LNCaP clone FGC (cell line): ENCODE measurements at regions not wholly inside any gene's neighbourhood (a gene's known extent, or its start where the extent isn't known, plus 50 kb on each side); places are given as distances from the start of the nearest gene placed in this dataset.

Experiments
- DNase-seq: peaks from one replicate; pipeline ENCODE4 v3.0.0-alpha.2; 2011; ENCODE audit warnings: low read depth
- H3K4me3 ChIP-seq: 2 replicates; pipeline ENCODE4 v1.5.1; 2011; ENCODE audit warnings: mild to moderate bottlenecking, low read depth, low read length, control low read depth
- CTCF ChIP-seq: IDR thresholded peaks from 2 replicates; pipeline ENCODE4 v1.5.1; 2012; ENCODE audit warnings: mild to moderate bottlenecking; ENCODE audit not compliant: control insufficient read depth, insufficient read depth; ENCODE audit errors: extremely low read depth

- no peak for DNase-seq
- H3K4me3 ChIP-seq, result no peak overlapping the region
- no peak for TF ChIP-seq CTCF
Observed at GRCh38 chr3:30418443-30418842, 188.0 kb upstream of the TGFBR2 start.

GRCh38 chr3:30421266-30421665, 185.1 kb upstream of the TGFBR2 start:
- TF ChIP-seq CTCF, result no peak
- no peak overlapping the region for H3K4me3 ChIP-seq
- DNase-seq, result no peak

- no peak overlapping the region for H3K4me3 ChIP-seq
- TF ChIP-seq CTCF, result no peak
- DNase-seq, result no peak
Observed at GRCh38 chr3:30426293-30426993, 180.0 kb upstream of the TGFBR2 start.

- DNase-seq, result no peak
- no peak for TF ChIP-seq CTCF
Observed at GRCh38 chr3:30428251-30428650, 178.2 kb upstream of the TGFBR2 start.

GRCh38 chr3:30435861-30436331, 170.5 kb upstream of the TGFBR2 start:
- no peak for DNase-seq
- no peak overlapping the region for H3K4me3 ChIP-seq

More at GRCh38 chr3:30428251-30428650, 178.2 kb upstream of the TGFBR2 start:
- H3K4me3 ChIP-seq, result no peak overlapping the region

GRCh38 chr3:30437171-30437601, 169.2 kb upstream of the TGFBR2 start:
- no peak for DNase-seq
- no peak for TF ChIP-seq CTCF
- no peak overlapping the region for H3K4me3 ChIP-seq

More at GRCh38 chr3:30435861-30436331, 170.5 kb upstream of the TGFBR2 start:
- TF ChIP-seq CTCF, result no peak

GRCh38 chr3:30438126-30438525, 168.3 kb upstream of the TGFBR2 start:
- no peak for DNase-seq
- no peak for TF ChIP-seq CTCF
- H3K4me3 ChIP-seq, result no peak overlapping the region
